GM23338 (cell line): ENCODE measurements at regions not wholly inside any gene's neighbourhood (a gene's known extent, or its start where the extent isn't known, plus 50 kb on each side); places are given as distances from the start of the nearest gene placed in this dataset.

Experiments used
- ATAC-seq: fragments of 200-7000 bp; cut with Tn5 transposase; 3 replicates; pipeline ENCODE4 v1.9.1; 2020
- DNase-seq: peaks from one replicate; pipeline ENCODE4 v3.0.0-alpha.2; 2015; ENCODE audit warnings: low spot score
- H2AFZ ChIP-seq: fragments of 200-600 bp; sonication (generic); 2 replicates; pipeline ENCODE4 v1.8.0; 2016; ENCODE audit warnings: antibody characterized with exemption, mild to moderate bottlenecking, moderate library complexity
- H3F3A ChIP-seq: fragments of 200-600 bp; sonication (generic); replicated peaks from 2 replicates; pipeline ENCODE4 v1.8.0; 2017; ENCODE audit warnings: antibody characterized with exemption, mixed run types, low read depth
- H3K27ac ChIP-seq: fragments of 200-600 bp; sonication (generic); 2 replicates; pipeline ENCODE4 v1.6.1; 2016; ENCODE audit warnings: low read depth
- H3K27me3 ChIP-seq: fragments of 200-600 bp; sonication (generic); 2 replicates; pipeline ENCODE4 v1.8.0; 2016; ENCODE audit warnings: mild to moderate bottlenecking, mixed run types, moderate library complexity; ENCODE audit not compliant: insufficient read depth
- H3K36me3 ChIP-seq: fragments of 200-600 bp; sonication (generic); 2 replicates; pipeline ENCODE4 v1.8.0; 2016; ENCODE audit warnings: mild to moderate bottlenecking; ENCODE audit not compliant: insufficient read depth
- H3K4me1 ChIP-seq: fragments of 200-600 bp; sonication (generic); 2 replicates; pipeline ENCODE4 v1.8.0; 2016; ENCODE audit warnings: mild to moderate bottlenecking, moderate library complexity; ENCODE audit not compliant: insufficient read depth
- H3K4me2 ChIP-seq: fragments of 200-600 bp; sonication (generic); 2 replicates; pipeline ENCODE4 v1.7.1; 2017; ENCODE audit warnings: mixed run types
- H3K4me3 ChIP-seq: fragments of 200-600 bp; sonication (generic); 2 replicates; pipeline ENCODE4 v1.6.1; 2016; ENCODE audit warnings: mixed run types
- H3K79me2 ChIP-seq: fragments of 200-600 bp; sonication (generic); replicated peaks from 2 replicates; pipeline ENCODE4 v1.8.0; 2017; ENCODE audit warnings: mild to moderate bottlenecking; ENCODE audit not compliant: insufficient read depth
- H3K9me2 ChIP-seq: fragments of 200-600 bp; sonication (generic); 2 replicates; pipeline ENCODE4 v1.8.0; 2017; ENCODE audit not compliant: insufficient read depth
- H4K20me1 ChIP-seq: fragments of 200-600 bp; sonication (generic); replicated peaks from 2 replicates; pipeline ENCODE4 v1.8.0; 2017; ENCODE audit warnings: mild to moderate bottlenecking; ENCODE audit not compliant: insufficient read depth
- H3K27ac Mint-ChIP-seq: 2 replicates; pipeline ENCODE4 v1.8.0; 2020; ENCODE audit warnings: inconsistent platforms, mild to moderate bottlenecking, moderate library complexity, mixed read lengths
- H3K27me3 Mint-ChIP-seq: 3 replicates; pipeline ENCODE4 v1.8.0; 2022; ENCODE audit warnings: low read depth, mild to moderate bottlenecking, moderate library complexity, mixed read lengths, inconsistent platforms; ENCODE audit not compliant: insufficient read depth, poor library complexity
- H3K36me3 Mint-ChIP-seq: 3 replicates; pipeline ENCODE4 v1.8.0; 2021; ENCODE audit warnings: low read depth, mild to moderate bottlenecking, inconsistent platforms, moderate library complexity, mixed read lengths
- H3K4me1 Mint-ChIP-seq: 3 replicates; pipeline ENCODE4 v1.8.0; 2020; ENCODE audit warnings: mild to moderate bottlenecking, inconsistent platforms, mixed read lengths
- H3K4me3 Mint-ChIP-seq: 3 replicates; pipeline ENCODE4 v1.8.0; 2021; ENCODE audit warnings: moderate library complexity, mild to moderate bottlenecking, inconsistent platforms, mixed read lengths
- H3K9me3 Mint-ChIP-seq: 3 replicates; pipeline ENCODE4 v1.8.0; 2020; ENCODE audit warnings: moderate library complexity, mild to moderate bottlenecking, inconsistent platforms, mixed read lengths
- CREB1 ChIP-seq: fragments of 250-450 bp; sonication (Bioruptor Pico); IDR thresholded peaks from 2 replicates; pipeline ENCODE4 v1.5.0; 2020; ENCODE audit warnings: low read depth, mild to moderate bottlenecking, moderate library complexity
- EZH2 ChIP-seq: fragments of 200-600 bp; sonication (generic); IDR thresholded peaks from one replicate; pipeline ENCODE4 v1.8.0; 2017; ENCODE audit warnings: antibody characterized with exemption, mild to moderate bottlenecking, low read depth; ENCODE audit not compliant: unreplicated experiment
- EZH2phosphoT487 ChIP-seq: fragments of 200-600 bp; sonication (generic); IDR thresholded peaks from one replicate; pipeline ENCODE4 v1.8.1; 2018; ENCODE audit warnings: antibody characterized with exemption; ENCODE audit not compliant: unreplicated experiment
- NANOG ChIP-seq: IDR thresholded peaks from 2 replicates; pipeline ENCODE4 v1.6.1; 2016; ENCODE audit warnings: antibody characterized with exemption, borderline replicate concordance
- POLR2AphosphoS5 ChIP-seq: IDR thresholded peaks from 2 replicates; pipeline ENCODE4 v1.6.1; 2016; ENCODE audit warnings: antibody characterized with exemption, low read depth
- STAT1 ChIP-seq: IDR thresholded peaks from one replicate; pipeline ENCODE4 v1.6.1; 2016; ENCODE audit warnings: antibody characterized with exemption; ENCODE audit not compliant: unreplicated experiment
- ZNF114 ChIP-seq: fragments of 250-450 bp; sonication (Bioruptor Pico); IDR thresholded peaks from 2 replicates; pipeline ENCODE4 v1.5.0; 2020; ENCODE audit warnings: mild to moderate bottlenecking, moderate library complexity
- ZNF331 ChIP-seq: fragments of 250-450 bp; sonication (Bioruptor Pico); IDR thresholded peaks from 2 replicates; pipeline ENCODE4 v1.5.0; 2020; ENCODE audit warnings: low read depth, mild to moderate bottlenecking, moderate library complexity
- TF ChIP-seq, protein P1 (sequence below): IDR thresholded peaks from 2 replicates; pipeline ENCODE4 v1.6.1; 2016; ENCODE audit warnings: antibody characterized with exemption
- TF ChIP-seq, protein P2 (sequence below): fragments of 250-450 bp; sonication (Bioruptor Pico); IDR thresholded peaks from 2 replicates; pipeline ENCODE4 v1.5.0; 2020; ENCODE audit warnings: mild to moderate bottlenecking, moderate library complexity
- TF ChIP-seq, protein P3 (sequence below), 2 experiments: fragments of 200-600 bp in 1 of 2; sonication (generic) in 1 of 2; conservative IDR thresholded peaks; 2 replicates each; pipeline versions ENCODE4 v1.5.1 to v1.6.1; 2016 to 2017; ENCODE audit warnings: antibody characterized with exemption in 2 of 2, low read depth in 2 of 2, mild to moderate bottlenecking in 2 of 2, moderate library complexity in 1 of 2
- TF ChIP-seq, protein P4 (sequence below): IDR thresholded peaks from one replicate; pipeline ENCODE4 v1.6.1; 2018; ENCODE audit warnings: antibody characterized with exemption; ENCODE audit not compliant: unreplicated experiment

DNA sequence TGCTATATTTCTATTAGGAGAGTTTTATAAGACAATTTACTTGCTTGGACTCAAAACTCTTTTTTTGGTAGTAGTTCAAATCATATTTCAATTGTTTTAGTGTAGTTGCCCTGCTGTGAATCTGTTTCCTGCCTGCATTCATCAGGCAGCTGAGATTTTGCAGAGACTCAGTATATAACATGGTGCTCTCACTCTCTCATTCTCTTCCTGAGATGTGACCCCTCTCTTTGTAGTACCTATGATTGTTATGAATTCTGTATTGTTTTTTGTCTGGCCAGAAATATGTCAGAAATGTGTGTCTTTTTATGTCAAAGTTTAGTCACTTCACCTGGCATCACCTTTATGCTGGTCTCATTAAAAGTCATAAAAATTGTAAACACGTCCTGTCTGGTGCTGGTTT is 374.0 kb downstream of the RAPGEF2 start (continued):
- TF ChIP-seq EZH2, result no peak
- TF ChIP-seq, protein P1, sequence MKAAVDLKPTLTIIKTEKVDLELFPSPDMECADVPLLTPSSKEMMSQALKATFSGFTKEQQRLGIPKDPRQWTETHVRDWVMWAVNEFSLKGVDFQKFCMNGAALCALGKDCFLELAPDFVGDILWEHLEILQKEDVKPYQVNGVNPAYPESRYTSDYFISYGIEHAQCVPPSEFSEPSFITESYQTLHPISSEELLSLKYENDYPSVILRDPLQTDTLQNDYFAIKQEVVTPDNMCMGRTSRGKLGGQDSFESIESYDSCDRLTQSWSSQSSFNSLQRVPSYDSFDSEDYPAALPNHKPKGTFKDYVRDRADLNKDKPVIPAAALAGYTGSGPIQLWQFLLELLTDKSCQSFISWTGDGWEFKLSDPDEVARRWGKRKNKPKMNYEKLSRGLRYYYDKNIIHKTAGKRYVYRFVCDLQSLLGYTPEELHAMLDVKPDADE, result no peak
- no peak for TF ChIP-seq ZNF114

DNA sequence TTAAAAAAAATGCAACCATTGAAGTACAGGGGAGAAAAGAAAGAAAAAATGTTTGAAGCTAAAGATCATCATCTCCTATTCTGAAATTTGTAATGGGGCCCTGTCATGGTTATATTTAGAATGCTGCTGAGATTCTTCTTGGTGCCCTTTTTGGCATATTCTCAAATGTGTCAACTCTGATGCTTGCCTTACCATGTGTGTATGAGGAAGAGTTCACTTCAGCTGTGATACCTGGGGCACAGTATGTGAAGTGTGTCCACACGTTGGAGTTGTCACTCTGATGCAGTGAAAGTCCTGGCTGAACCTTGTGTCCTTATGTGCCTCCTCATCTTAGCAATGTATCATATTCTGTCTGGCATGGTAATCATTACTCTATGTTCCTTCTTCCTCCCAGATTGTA is 377.9 kb downstream of the RAPGEF2 start:
- Mint-ChIP-seq H3K27me3 (no peaks in the 10 kb centered on the region), H3K9me3 (no peaks in the 10 kb centered on the region)
- no peak for ATAC-seq
- TF ChIP-seq ZNF331 (CRISPR knock-in tag) (no peak), EZH2 (no peak), POLR2AphosphoS5 (no peak), ZNF114 (no peak), CREB1 (CRISPR knock-in tag) (no peak), NANOG (no peak), EZH2phosphoT487 (no peak), STAT1 (no peak)
- TF ChIP-seq, protein P2, sequence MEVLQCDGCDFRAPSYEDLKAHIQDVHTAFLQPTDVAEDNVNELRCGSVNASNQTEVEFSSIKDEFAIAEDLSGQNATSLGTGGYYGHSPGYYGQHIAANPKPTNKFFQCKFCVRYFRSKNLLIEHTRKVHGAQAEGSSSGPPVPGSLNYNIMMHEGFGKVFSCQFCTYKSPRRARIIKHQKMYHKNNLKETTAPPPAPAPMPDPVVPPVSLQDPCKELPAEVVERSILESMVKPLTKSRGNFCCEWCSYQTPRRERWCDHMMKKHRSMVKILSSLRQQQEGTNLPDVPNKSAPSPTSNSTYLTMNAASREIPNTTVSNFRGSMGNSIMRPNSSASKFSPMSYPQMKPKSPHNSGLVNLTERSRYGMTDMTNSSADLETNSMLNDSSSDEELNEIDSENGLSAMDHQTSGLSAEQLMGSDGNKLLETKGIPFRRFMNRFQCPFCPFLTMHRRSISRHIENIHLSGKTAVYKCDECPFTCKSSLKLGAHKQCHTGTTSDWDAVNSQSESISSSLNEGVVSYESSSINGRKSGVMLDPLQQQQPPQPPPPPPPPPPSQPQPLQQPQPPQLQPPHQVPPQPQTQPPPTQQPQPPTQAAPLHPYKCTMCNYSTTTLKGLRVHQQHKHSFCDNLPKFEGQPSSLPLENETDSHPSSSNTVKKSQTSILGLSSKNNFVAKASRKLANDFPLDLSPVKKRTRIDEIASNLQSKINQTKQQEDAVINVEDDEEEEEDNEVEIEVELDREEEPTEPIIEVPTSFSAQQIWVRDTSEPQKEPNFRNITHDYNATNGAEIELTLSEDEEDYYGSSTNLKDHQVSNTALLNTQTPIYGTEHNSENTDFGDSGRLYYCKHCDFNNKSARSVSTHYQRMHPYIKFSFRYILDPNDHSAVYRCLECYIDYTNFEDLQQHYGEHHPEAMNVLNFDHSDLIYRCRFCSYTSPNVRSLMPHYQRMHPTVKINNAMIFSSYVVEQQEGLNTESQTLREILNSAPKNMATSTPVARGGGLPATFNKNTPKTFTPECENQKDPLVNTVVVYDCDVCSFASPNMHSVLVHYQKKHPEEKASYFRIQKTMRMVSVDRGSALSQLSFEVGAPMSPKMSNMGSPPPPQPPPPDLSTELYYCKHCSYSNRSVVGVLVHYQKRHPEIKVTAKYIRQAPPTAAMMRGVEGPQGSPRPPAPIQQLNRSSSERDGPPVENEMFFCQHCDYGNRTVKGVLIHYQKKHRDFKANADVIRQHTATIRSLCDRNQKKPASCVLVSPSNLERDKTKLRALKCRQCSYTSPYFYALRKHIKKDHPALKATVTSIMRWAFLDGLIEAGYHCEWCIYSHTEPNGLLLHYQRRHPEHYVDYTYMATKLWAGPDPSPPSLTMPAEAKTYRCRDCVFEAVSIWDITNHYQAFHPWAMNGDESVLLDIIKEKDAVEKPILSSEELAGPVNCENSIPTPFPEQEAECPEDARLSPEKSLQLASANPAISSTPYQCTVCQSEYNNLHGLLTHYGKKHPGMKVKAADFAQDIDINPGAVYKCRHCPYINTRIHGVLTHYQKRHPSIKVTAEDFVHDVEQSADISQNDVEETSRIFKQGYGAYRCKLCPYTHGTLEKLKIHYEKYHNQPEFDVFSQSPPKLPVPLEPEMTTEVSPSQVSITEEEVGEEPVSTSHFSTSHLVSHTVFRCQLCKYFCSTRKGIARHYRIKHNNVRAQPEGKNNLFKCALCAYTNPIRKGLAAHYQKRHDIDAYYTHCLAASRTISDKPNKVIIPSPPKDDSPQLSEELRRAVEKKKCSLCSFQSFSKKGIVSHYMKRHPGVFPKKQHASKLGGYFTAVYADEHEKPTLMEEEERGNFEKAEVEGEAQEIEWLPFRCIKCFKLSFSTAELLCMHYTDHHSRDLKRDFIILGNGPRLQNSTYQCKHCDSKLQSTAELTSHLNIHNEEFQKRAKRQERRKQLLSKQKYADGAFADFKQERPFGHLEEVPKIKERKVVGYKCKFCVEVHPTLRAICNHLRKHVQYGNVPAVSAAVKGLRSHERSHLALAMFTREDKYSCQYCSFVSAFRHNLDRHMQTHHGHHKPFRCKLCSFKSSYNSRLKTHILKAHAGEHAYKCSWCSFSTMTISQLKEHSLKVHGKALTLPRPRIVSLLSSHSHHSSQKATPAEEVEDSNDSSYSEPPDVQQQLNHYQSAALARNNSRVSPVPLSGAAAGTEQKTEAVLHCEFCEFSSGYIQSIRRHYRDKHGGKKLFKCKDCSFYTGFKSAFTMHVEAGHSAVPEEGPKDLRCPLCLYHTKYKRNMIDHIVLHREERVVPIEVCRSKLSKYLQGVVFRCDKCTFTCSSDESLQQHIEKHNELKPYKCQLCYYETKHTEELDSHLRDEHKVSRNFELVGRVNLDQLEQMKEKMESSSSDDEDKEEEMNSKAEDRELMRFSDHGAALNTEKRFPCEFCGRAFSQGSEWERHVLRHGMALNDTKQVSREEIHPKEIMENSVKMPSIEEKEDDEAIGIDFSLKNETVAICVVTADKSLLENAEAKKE (CRISPR knock-in tag), result no peak
- TF ChIP-seq, protein P1, result no peak
- TF ChIP-seq, protein P3, sequence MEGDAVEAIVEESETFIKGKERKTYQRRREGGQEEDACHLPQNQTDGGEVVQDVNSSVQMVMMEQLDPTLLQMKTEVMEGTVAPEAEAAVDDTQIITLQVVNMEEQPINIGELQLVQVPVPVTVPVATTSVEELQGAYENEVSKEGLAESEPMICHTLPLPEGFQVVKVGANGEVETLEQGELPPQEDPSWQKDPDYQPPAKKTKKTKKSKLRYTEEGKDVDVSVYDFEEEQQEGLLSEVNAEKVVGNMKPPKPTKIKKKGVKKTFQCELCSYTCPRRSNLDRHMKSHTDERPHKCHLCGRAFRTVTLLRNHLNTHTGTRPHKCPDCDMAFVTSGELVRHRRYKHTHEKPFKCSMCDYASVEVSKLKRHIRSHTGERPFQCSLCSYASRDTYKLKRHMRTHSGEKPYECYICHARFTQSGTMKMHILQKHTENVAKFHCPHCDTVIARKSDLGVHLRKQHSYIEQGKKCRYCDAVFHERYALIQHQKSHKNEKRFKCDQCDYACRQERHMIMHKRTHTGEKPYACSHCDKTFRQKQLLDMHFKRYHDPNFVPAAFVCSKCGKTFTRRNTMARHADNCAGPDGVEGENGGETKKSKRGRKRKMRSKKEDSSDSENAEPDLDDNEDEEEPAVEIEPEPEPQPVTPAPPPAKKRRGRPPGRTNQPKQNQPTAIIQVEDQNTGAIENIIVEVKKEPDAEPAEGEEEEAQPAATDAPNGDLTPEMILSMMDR (conservative IDR thresholded peaks at IDR 0.05; ENCODE audit: low read depth in 2 of 2), result no peak
- TF ChIP-seq, protein P4, sequence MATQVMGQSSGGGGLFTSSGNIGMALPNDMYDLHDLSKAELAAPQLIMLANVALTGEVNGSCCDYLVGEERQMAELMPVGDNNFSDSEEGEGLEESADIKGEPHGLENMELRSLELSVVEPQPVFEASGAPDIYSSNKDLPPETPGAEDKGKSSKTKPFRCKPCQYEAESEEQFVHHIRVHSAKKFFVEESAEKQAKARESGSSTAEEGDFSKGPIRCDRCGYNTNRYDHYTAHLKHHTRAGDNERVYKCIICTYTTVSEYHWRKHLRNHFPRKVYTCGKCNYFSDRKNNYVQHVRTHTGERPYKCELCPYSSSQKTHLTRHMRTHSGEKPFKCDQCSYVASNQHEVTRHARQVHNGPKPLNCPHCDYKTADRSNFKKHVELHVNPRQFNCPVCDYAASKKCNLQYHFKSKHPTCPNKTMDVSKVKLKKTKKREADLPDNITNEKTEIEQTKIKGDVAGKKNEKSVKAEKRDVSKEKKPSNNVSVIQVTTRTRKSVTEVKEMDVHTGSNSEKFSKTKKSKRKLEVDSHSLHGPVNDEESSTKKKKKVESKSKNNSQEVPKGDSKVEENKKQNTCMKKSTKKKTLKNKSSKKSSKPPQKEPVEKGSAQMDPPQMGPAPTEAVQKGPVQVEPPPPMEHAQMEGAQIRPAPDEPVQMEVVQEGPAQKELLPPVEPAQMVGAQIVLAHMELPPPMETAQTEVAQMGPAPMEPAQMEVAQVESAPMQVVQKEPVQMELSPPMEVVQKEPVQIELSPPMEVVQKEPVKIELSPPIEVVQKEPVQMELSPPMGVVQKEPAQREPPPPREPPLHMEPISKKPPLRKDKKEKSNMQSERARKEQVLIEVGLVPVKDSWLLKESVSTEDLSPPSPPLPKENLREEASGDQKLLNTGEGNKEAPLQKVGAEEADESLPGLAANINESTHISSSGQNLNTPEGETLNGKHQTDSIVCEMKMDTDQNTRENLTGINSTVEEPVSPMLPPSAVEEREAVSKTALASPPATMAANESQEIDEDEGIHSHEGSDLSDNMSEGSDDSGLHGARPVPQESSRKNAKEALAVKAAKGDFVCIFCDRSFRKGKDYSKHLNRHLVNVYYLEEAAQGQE, result no peak

More for the DNA sequence above, 377.9 kb downstream of the RAPGEF2 start:
- no peak overlapping the region for H3K4me3 ChIP-seq
- DNase-seq, result no peak
- H3K4me2 ChIP-seq, result no peak overlapping the region
- H3K4me1 Mint-ChIP-seq, result peaks cover 9% of the 10 kb centered on the region
- no peaks in the 10 kb centered on the region for H3K27me3 ChIP-seq
- no peaks in the 10 kb centered on the region for H3K79me2 ChIP-seq
- no peaks in the 10 kb centered on the region; the same call in 1 of the 2 replicates for H3K9me2 ChIP-seq
- H3K36me3 Mint-ChIP-seq, result no peaks in the 10 kb centered on the region
- no peaks in the 10 kb centered on the region for H3F3A ChIP-seq
- no peak overlapping the region for H3K27ac Mint-ChIP-seq
- H3K36me3 ChIP-seq, result no peaks in the 10 kb centered on the region
- H3K4me1 ChIP-seq, result peaks cover 3% of the 10 kb centered on the region; the same call in 1 of the 2 replicates
- no peak overlapping the region for H3K4me3 Mint-ChIP-seq
- no peak overlapping the region for H2AFZ ChIP-seq
- no peak overlapping the region for H3K27ac ChIP-seq
- no peaks in the 10 kb centered on the region for H4K20me1 ChIP-seq
